ENCODE measurements at regions not wholly inside any gene's neighbourhood (a gene's known extent, or its start where the extent isn't known, plus 50 kb on each side); places are given as distances from the start of the nearest gene placed in this dataset.

DNA sequence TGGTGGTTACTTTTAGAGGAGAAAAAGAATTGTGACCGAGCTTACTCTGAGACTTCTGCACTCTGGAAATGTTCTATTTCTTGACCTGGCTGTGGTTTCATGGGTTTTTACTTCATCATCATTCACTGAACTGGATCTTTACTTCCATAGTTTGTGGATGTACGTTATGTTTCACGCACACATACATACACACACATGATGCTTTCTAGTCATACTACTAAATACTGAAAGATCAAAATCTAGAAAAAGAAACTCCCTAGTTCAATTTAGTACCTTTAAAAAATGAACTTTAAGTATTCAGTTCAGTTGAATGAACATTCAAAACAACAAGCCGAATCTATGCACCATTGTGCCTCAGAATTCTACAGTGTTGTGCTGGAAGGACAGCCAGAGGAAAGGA, 65.0 kb downstream of the TEX35 start:
- no peak for DNase-seq
- H3K27ac ChIP-seq = peak overlapping the region in 2 of 4 donors; percentile 72 to 84

DNA sequence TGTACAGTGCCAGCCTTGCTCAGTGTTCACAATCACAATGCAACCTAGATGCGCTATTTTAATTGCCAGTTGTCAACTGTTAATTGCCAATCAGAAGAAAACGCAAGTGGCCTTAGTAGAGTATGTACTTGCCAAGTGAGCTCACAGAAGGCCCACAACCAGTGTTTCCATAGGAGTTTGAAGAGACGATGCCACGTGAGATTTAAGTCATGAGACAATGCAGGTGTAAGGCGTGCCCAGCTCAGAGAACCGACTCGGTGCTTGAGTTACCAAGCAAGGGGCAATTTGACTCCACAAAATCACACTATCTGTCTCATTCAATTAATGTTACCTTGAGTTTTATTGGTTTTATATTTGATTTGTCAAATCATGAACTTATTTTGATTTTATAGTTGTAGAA, 65.6 kb downstream of the TEX35 start:
- H3K36me3 ChIP-seq = no peaks in the 10 kb centered on the region
- peak overlapping the region in 2 of 4 donors; percentile 72 to 84 for H3K27ac ChIP-seq
- H3K4me1 ChIP-seq = peaks cover 0 to 27% (median 12%) of the 10 kb centered on the region in 4 donors
- H3K27me3 ChIP-seq = no peaks in the 10 kb centered on the region
- no peak for TF ChIP-seq CTCF (IDR thresholded peaks at IDR 0.05)
- no peaks in the 10 kb centered on the region for H3K9me3 ChIP-seq
- H3K4me3 ChIP-seq = no peak overlapping the region
- DNase-seq = peak in 2 of 3 donors; percentile 59 to 64

More for the DNA sequence above, 65.0 kb downstream of the TEX35 start:
- Histone ChIP-seq H3K9me3 (no peaks in the 10 kb centered on the region), H3K4me1 (peaks cover 0 to 27% (median 13%) of the 10 kb centered on the region in 4 donors), H3K4me3 (no peak overlapping the region), H3K36me3 (no peaks in the 10 kb centered on the region), H3K27me3 (no peaks in the 10 kb centered on the region)
- no peak for TF ChIP-seq CTCF (IDR thresholded peaks at IDR 0.05)

DNA sequence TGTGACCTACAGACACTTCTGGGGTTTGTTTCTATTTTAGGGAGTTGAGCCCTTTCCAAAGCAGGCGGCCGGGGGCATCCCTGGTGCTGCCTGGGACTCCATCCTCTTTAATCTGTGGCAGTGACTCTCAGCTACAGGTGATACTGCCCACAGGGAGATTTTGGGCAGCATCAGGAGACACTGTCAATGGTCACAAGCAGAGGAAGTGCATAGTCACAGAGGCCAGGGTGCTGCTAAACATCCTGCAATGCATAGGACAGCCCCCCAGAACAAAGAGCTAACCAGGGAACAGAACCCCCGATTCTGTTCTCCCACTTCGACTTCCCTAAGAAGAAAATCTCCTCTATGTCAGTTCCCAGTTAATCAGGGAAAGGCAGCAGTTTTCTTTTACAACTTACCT, 66.2 kb downstream of the TEX35 start:
- Histone ChIP-seq H3K27ac (peak overlapping the region in 2 of 4 donors; percentile 72 to 84), H3K4me3 (no peak overlapping the region), H3K27me3 (no peaks in the 10 kb centered on the region), H3K4me1 (peaks cover 0 to 27% (median 11%) of the 10 kb centered on the region in 4 donors), H3K36me3 (no peaks in the 10 kb centered on the region), H3K9me3 (no peaks in the 10 kb centered on the region)
- TF ChIP-seq POLR2A (IDR thresholded peaks at IDR 0.05) = no peak
- no peak for TF ChIP-seq CTCF (IDR thresholded peaks at IDR 0.05)
- DNase-seq = peak in 2 of 3 donors; percentile 64 to 69

DNA sequence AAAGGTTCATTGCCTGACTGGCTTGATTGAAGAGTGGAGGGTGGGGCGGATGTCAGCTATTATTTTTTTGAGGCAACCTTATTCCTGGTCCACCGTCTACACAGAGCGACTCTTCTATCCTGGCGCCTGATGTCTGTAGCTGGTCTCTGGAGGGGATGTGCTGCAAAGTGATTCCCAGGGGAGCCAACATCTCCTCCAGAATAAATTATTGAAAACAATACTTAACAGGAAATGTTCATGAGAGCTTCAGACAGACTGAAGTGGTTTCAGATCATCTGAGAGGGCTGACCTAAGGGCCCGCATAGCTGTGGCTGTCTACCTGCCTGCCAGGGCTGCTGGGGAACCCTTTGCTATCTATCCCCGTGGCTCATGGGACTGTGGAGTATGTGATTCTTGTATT, 66.7 kb downstream of the TEX35 start:
- TF ChIP-seq CTCF (IDR thresholded peaks at IDR 0.05) (no peak), POLR2A (IDR thresholded peaks at IDR 0.05) (no peak)
- peak overlapping the region in 2 of 4 donors; percentile 72 to 84 for H3K27ac ChIP-seq
- H3K4me3 ChIP-seq = no peak overlapping the region
- H3K36me3 ChIP-seq = no peaks in the 10 kb centered on the region
- DNase-seq = peak in 2 of 3 donors; percentile 47 to 61
- H3K9me3 ChIP-seq = no peaks in the 10 kb centered on the region
- H3K27me3 ChIP-seq = no peaks in the 10 kb centered on the region
- H3K4me1 ChIP-seq = peaks cover 0 to 27% (median 11%) of the 10 kb centered on the region in 4 donors

GRCh38 chr1:178580096-178580495, 67.2 kb downstream of the TEX35 start:
- H3K27me3 ChIP-seq = no peaks in the 10 kb centered on the region
- peak overlapping the region in 2 of 4 donors; percentile 72 to 84 for H3K27ac ChIP-seq
- no peaks in the 10 kb centered on the region for H3K36me3 ChIP-seq
- no peaks in the 10 kb centered on the region for H3K9me3 ChIP-seq
- no peak overlapping the region for H3K4me3 ChIP-seq
- peaks cover 0 to 25% (median 11%) of the 10 kb centered on the region in 4 donors for H3K4me1 ChIP-seq
- no peak for DNase-seq
- TF ChIP-seq CTCF (IDR thresholded peaks at IDR 0.05) (no peak), POLR2A (IDR thresholded peaks at IDR 0.05) (no peak)

GRCh38 chr1:178580876-178581275, 68.0 kb downstream of the TEX35 start:
- Histone ChIP-seq H3K4me3 (no peak overlapping the region), H3K4me1 (peaks cover 0 to 19% (median 7%) of the 10 kb centered on the region in 4 donors), H3K27me3 (no peaks in the 10 kb centered on the region), H3K36me3 (no peaks in the 10 kb centered on the region), H3K27ac (peak overlapping the region in 2 of 4 donors; percentile 72 to 84), H3K9me3 (no peaks in the 10 kb centered on the region)
- peak in 1 of 3 donors; percentile 34 for DNase-seq
- no peak for TF ChIP-seq CTCF (IDR thresholded peaks at IDR 0.05)
- TF ChIP-seq POLR2A (IDR thresholded peaks at IDR 0.05) = no peak

Data from Peyer's patch (tissue), 4 donors.